CD4-positive, alpha-beta T cell treated with Interleukin-2 at 100 ng/mL for 4 hours (primary cell): ENCODE measurements at regions not wholly inside any gene's neighbourhood (a gene's known extent, or its start where the extent isn't known, plus 50 kb on each side); places are given as distances from the start of the nearest gene placed in this dataset.

Experiments
- DNase-seq: peaks from one replicate; pipeline ENCODE4 v3.0.0-alpha.2; 2020; ENCODE audit warnings: low spot score

GRCh38 chr2:129870685-129871241 lies 108.7 kb upstream of the RAB6C start:
- no peak for DNase-seq

DNA sequence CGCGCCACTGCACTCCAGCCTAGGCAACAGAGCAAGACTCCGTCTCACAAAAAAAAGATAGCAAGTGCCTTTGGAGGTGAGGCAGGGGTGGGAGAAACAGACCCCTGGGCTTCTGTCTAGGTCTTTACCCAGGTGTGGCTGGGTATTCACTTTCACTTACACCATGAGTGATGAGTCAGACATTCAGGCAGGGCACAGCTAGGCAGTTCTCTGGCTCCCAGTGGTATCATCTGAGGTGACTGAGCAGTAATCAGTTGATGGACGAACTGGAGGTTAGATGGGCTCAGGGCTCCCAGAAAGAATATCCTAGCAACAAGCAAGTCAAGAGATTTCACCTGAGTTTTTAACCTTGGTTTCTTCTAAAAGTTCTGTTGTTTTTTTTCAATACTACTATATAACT lies 107.0 kb upstream of the RAB6C start:
- no peak for DNase-seq

DNA sequence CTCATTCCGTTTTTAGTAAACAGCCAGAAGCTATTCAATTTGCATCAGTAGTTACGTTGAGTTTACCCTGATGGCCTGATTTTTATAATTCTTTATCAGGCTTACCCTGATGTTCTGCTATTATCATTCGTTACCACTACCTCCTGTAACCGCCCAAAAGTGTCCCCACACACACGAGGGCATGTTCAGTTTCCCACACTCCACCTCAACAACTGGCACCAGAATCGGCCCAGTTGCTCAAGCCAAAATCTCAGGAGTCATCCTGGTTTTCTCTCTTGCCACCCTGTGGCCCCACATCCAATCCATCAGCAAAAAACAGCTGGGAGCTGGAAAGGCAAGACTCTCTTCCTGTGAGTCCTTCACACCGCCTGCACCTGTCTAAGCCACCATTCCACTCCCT lies 102.9 kb upstream of the RAB6C start:
- no peak for DNase-seq

- DNase-seq, result peak; percentile 86
These were observed 102.2 kb upstream of the RAB6C start for GRCh38 chr2:129877289-129877741.

GRCh38 chr2:129877795-129878775 lies 101.4 kb upstream of the RAB6C start:
- DNase-seq, result no peak

DNA sequence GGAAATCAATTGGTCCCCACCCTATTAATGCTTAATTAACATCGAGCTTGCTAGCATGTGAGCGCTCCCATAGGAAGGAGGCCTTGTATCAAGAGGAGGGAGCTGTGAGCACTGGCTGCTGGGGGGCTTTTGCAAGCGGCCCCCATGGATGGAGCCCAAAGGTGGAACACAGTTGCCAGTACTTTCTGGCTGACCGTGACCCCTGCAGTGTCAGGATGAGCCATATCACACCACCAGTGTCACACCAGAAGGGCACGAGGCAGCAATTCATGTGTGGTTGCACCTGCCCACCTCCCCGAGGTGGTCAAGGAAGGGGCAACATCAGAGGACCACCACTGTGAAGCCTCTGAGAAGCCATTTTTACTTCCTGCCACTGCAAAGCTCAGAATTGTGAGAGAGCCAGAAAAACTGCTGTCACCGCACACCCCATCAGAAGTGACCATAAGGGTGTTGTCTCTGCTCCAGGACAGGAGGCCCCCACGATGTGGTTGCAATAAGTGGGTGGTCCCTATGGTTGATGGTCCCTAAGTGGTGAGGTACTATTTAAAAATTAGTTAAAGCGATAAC lies 99.8 kb upstream of the RAB6C start:
- no peak for DNase-seq

DNA sequence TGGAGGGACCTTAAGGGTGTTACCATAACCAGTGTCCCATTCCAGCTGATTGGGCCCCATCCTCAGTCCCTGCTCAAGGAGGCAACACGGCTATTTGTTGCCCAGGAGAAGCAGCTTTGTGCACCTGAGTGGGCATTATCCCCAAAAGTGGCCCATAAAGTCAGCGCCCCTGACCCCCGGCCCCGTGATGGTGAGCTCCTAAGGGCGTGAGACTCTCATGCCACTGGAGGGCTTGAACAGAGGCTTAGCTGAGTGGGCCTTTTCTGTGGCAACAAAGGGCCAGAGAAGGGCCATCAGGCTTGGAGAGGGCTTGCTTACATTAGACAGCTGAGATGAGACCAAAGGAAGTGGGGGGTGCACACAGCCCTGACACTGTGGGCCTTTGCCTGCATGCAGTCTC lies 99.2 kb upstream of the RAB6C start:
- DNase-seq, result no peak

DNA sequence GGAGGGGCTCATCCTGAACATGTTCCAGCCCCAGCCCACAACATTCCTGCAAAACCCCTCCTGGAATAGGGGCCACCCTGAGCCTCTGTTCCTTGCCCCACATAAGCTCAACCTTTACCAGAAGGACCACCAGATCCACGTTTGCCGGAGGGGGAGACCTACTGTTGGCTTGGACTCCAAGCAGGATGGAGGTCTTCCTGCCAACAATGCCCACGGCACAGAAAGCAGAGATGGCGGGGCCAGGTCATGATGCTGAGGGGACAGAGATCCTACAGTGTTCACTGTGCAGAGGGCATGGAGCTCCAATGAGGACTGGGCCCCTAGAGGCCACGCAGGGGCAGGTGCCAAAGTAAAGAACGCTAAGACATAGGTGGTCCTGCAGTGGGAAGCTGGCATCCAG lies 98.5 kb upstream of the RAB6C start:
- no peak for DNase-seq

- no peak for DNase-seq
These were observed 97.6 kb upstream of the RAB6C start for GRCh38 chr2:129881786-129882396.

DNA sequence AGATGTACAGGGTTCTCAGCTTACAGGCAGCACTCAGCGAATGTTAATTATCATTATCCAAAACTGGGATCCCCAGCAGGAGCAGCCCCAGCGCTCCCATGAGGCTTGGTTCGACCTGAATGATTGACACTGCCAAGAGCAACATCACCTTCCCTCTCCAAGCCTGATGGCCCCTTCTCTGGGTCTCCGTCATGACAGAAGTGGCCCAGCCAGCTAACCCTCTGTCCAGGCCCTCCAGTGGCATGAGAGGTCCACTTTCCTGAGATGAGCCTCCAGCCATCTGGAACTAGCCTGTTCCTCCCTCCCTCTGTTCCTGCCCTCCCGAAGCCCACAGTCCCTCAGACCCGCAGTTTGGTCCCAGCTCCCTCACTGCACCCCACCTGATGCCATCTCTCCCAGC lies 97.0 kb upstream of the RAB6C start:
- DNase-seq, result no peak

- no peak for DNase-seq
These were observed 96.3 kb upstream of the RAB6C start for GRCh38 chr2:129883121-129883520.

- no peak for DNase-seq
These were observed 95.2 kb upstream of the RAB6C start for GRCh38 chr2:129884221-129884786.

DNA sequence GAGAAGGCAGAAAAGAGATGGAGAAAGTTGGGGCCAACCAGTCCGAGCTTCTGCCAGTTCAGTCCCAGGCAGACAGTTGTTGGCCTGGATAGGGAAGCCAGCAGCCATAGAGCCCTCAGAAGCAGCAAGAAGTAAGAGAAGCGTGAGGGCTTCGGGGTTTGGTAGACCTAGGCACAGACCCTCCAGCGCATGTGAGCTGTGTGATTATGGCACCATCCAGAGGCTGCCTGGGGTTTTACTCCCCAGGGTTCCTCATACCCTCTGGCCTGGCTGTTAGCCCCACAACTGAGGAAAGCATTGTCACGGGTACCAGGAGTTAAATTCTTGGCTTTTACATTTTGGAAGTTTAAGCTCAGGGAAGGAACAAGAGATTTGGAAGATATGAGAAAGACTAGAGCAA lies 93.7 kb upstream of the RAB6C start:
- DNase-seq, result no peak

DNA sequence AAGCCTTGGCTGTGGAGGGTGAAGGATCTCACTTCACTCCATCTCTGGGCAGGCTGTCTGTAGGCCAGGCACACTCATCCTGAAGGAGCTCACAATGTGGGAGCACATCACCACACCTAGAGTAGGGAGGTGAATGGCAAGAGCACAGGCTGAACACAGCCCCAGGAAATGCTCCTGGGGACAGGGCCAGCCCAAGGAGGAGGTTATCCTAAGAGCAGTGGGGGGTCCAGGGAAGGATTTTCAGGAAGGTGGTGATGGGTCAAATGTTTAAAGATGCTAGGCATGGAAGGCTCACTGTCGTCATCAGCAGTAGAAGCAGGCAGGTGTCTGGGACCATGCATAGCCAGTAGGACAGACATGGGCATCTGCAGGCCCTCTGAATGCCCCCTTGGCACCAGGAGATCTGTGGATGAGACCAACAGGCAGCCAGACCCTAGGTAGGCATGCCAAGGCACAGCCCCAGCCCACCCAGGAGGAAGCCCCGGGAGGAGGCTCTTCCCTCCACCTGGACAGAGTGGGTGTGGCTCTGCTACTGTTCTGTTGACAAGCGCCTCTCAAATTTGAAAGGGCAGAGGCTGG lies 91.7 kb upstream of the RAB6C start:
- no peak for DNase-seq

GRCh38 chr2:129888461-129888860 lies 91.0 kb upstream of the RAB6C start:
- DNase-seq, result no peak

GRCh38 chr2:129888896-129889295 lies 90.6 kb upstream of the RAB6C start:
- no peak for DNase-seq

GRCh38 chr2:129891341-129892320 lies 87.8 kb upstream of the RAB6C start:
- DNase-seq, result no peak

DNA sequence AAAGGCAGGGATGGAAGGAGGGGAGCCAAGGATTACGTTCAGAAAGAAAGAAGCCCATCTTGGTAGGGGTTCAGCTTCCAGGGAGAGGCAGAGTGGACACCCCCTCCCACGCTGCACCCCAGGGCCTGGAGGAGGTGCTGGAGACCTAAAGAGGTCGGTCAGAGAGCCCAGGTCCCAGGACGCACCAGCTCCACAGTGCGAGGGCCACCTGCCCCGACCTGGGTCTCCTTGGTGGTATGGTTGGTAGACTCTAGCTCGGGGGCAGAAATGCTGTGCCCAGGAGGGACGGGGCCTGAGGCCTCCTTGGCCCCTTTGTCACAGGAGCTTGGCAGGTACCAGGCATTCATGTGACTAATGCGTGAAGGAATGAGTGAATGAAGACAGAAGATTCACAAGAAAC lies 87.1 kb upstream of the RAB6C start:
- no peak for DNase-seq

DNA sequence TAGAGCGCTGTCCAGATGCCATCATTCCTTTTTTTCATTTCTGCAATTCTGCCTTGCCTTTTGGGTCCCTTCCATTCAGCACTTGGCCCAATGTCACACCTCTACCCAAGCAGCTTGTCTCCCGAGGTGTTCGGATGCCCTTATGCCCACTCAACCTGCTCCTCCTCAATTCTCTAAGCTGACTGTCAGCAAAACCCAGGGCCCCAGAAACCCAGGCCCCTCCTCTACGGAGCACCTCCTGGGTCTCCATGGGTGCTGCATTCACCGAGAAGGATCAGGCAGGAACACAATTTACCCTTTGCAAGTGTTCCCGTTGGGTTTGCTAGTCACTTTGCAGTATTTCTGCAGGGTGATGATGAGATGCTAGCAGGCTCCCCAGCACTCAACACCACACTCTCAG lies 86.7 kb upstream of the RAB6C start:
- no peak for DNase-seq

- no peak for DNase-seq
These were observed 86.2 kb upstream of the RAB6C start for GRCh38 chr2:129893244-129893643.

GRCh38 chr2:129894616-129895015 lies 84.8 kb upstream of the RAB6C start:
- DNase-seq, result no peak
